GM23248 (cell line): ENCODE measurements at regions not wholly inside any gene's neighbourhood (a gene's known extent, or its start where the extent isn't known, plus 50 kb on each side); places are given as distances from the start of the nearest gene placed in this dataset.

Source experiments
- DNase-seq: peaks from one replicate; pipeline ENCODE4 v3.0.0-alpha.2; 2015
- H2AFZ ChIP-seq: fragments of 200-600 bp; sonication (generic); 2 replicates; pipeline ENCODE4 v1.6.1; 2016; ENCODE audit warnings: antibody characterized with exemption
- H3F3A ChIP-seq: fragments of 200-600 bp; sonication (generic); 2 replicates; pipeline ENCODE4 v1.6.1; 2016; ENCODE audit warnings: mild to moderate bottlenecking, antibody characterized with exemption, mixed run types; ENCODE audit not compliant: insufficient read depth
- H3K27ac ChIP-seq: fragments of 200-600 bp; sonication (generic); 2 replicates; pipeline ENCODE4 v1.5.1; 2016; ENCODE audit warnings: mild to moderate bottlenecking
- H3K27me3 ChIP-seq: fragments of 200-600 bp; sonication (generic); replicated peaks from 2 replicates; pipeline ENCODE4 v1.6.1; 2016; ENCODE audit warnings: mild to moderate bottlenecking; ENCODE audit not compliant: insufficient read depth
- H3K36me3 ChIP-seq: fragments of 200-600 bp; sonication (generic); 2 replicates; pipeline ENCODE4 v1.6.1; 2016; ENCODE audit warnings: low read depth, mild to moderate bottlenecking
- H3K4me1 ChIP-seq: fragments of 200-600 bp; sonication (generic); 2 replicates; pipeline ENCODE4 v1.6.1; 2016; ENCODE audit warnings: mild to moderate bottlenecking; ENCODE audit not compliant: insufficient read depth
- H3K4me2 ChIP-seq: fragments of 200-600 bp; sonication (generic); one replicate; pipeline ENCODE4 v1.6.1; 2016; ENCODE audit warnings: mild to moderate bottlenecking; ENCODE audit not compliant: unreplicated experiment
- H3K4me3 ChIP-seq: fragments of 200-600 bp; sonication (generic); 2 replicates; pipeline ENCODE4 v1.5.1; 2016; ENCODE audit warnings: mild to moderate bottlenecking
- H3K79me2 ChIP-seq: fragments of 200-600 bp; sonication (generic); 2 replicates; pipeline ENCODE4 v1.6.1; 2016; ENCODE audit warnings: mild to moderate bottlenecking; ENCODE audit not compliant: insufficient read depth
- H3K9ac ChIP-seq: fragments of 200-600 bp; sonication (generic); 2 replicates; pipeline ENCODE4 v1.6.1; 2016; ENCODE audit warnings: mild to moderate bottlenecking
- H3K9me2 ChIP-seq: fragments of 200-600 bp; sonication (generic); 2 replicates; pipeline ENCODE4 v1.6.1; 2016; ENCODE audit warnings: mixed run types, mild to moderate bottlenecking, moderate library complexity; ENCODE audit not compliant: insufficient read depth
- H3K9me3 ChIP-seq: fragments of 200-600 bp; sonication (generic); one replicate; pipeline ENCODE4 v1.6.1; 2017; ENCODE audit warnings: low read depth
- H4K20me1 ChIP-seq: fragments of 200-600 bp; sonication (generic); 2 replicates; pipeline ENCODE4 v1.6.0; 2016; ENCODE audit not compliant: insufficient read depth
- EZH2 ChIP-seq: fragments of 200-600 bp; sonication (generic); IDR thresholded peaks from 2 replicates; pipeline ENCODE4 v1.6.1; 2018; ENCODE audit warnings: antibody characterized with exemption, mild to moderate bottlenecking; ENCODE audit not compliant: insufficient read depth, poor library complexity, severe bottlenecking
- EZH2phosphoT487 ChIP-seq: fragments of 200-600 bp; sonication (generic); IDR thresholded peaks from 2 replicates; pipeline ENCODE4 v1.6.1; 2018; ENCODE audit warnings: antibody characterized with exemption, moderate library complexity, mild to moderate bottlenecking, low read depth; ENCODE audit not compliant: insufficient read depth
- WGBS, 2 experiments: methylation state at CpG; one replicate each; pipeline ENCODE4 v1.1.6; 2015 to 2017; ENCODE audit warnings: low lambda C conversion rate in 2 of 2, low coverage in 1 of 2; ENCODE audit errors: missing lambda C conversion rate in 2 of 2; 5-methylcytosine and 5-hydroxymethylcytosine counted together
- in situ Hi-C: fragments of 300-500 bp; cut with MboI; formaldehyde crosslinking; loops from 2 replicates; pipeline ENCODE4 v1.15.0; 2020

- Histone ChIP-seq H3F3A (no peaks in the 10 kb centered on the region), H3K4me2 (no peak overlapping the region), H4K20me1 (no peaks in the 10 kb centered on the region), H2AFZ (no peak overlapping the region), H3K9ac (no peak overlapping the region), H3K9me2 (no peaks in the 10 kb centered on the region), H3K4me1 (no peaks in the 10 kb centered on the region), H3K27me3 (no peaks in the 10 kb centered on the region), H3K4me3 (no peak overlapping the region), H3K9me3 (no peaks in the 10 kb centered on the region), H3K79me2 (no peaks in the 10 kb centered on the region), H3K36me3 (no peaks in the 10 kb centered on the region), H3K27ac (no peak overlapping the region)
- no peak for DNase-seq
- WGBS, 2 experiments: 46% methylated on average over 6 of the region's 6 CpGs
- TF ChIP-seq EZH2: no peak
- TF ChIP-seq EZH2phosphoT487: no peak
- in situ Hi-C loops: no loop called here
These were observed 835.1 kb downstream of the KCNJ2 start for GRCh38 chr17:71004413-71004812.

GRCh38 chr17:71011391-71011790, 842.1 kb downstream of the KCNJ2 start:
- DNase-seq: no peak
- Histone ChIP-seq H3K9me3 (no peaks in the 10 kb centered on the region), H3K79me2 (no peaks in the 10 kb centered on the region), H3K9me2 (no peaks in the 10 kb centered on the region), H3K4me2 (no peak overlapping the region), H3F3A (no peaks in the 10 kb centered on the region), H3K4me3 (no peak overlapping the region), H3K27ac (no peak overlapping the region), H4K20me1 (no peaks in the 10 kb centered on the region), H3K9ac (no peak overlapping the region), H3K27me3 (no peaks in the 10 kb centered on the region), H2AFZ (no peak overlapping the region), H3K36me3 (no peaks in the 10 kb centered on the region), H3K4me1 (no peaks in the 10 kb centered on the region)
- in situ Hi-C loops: no loop called here
- WGBS, 2 experiments: 33 to 42% methylated on average over 4 of the region's 4 CpGs
- TF ChIP-seq EZH2 (no peak), EZH2phosphoT487 (no peak)

GRCh38 chr17:71019699-71020098, 850.4 kb downstream of the KCNJ2 start:
- 92 to 100% methylated on average over 1 of the region's 1 CpG for WGBS, 2 experiments
- no peak overlapping the region for H2AFZ ChIP-seq

GRCh38 chr17:71022758-71023157, 853.4 kb downstream of the KCNJ2 start:
- H3K4me2 ChIP-seq: no peak overlapping the region
- TF ChIP-seq EZH2 (no peak), EZH2phosphoT487 (no peak)
- in situ Hi-C loops: no loop called here
- H3K79me2 ChIP-seq: no peaks in the 10 kb centered on the region
- no peaks in the 10 kb centered on the region for H3F3A ChIP-seq
- no peak overlapping the region for H3K9ac ChIP-seq
- no peaks in the 10 kb centered on the region for H3K27me3 ChIP-seq
- H3K36me3 ChIP-seq: no peaks in the 10 kb centered on the region
- no peaks in the 10 kb centered on the region for H3K9me3 ChIP-seq
- no peak overlapping the region for H3K4me3 ChIP-seq
- H3K9me2 ChIP-seq: no peaks in the 10 kb centered on the region
- H4K20me1 ChIP-seq: no peaks in the 10 kb centered on the region
- H2AFZ ChIP-seq: no peak overlapping the region
- no peak for DNase-seq
- no peaks in the 10 kb centered on the region for H3K4me1 ChIP-seq
- no peak overlapping the region for H3K27ac ChIP-seq
- 47 to 52% methylated on average over 3 of the region's 3 CpGs for whole genome bisulfite sequencing, 2 experiments

More at GRCh38 chr17:71019699-71020098, 850.4 kb downstream of the KCNJ2 start:
- Histone ChIP-seq H3F3A (no peaks in the 10 kb centered on the region), H3K36me3 (no peaks in the 10 kb centered on the region), H3K4me1 (no peaks in the 10 kb centered on the region), H3K27ac (no peak overlapping the region), H3K9me2 (no peaks in the 10 kb centered on the region), H3K27me3 (no peaks in the 10 kb centered on the region), H3K4me3 (no peak overlapping the region), H3K79me2 (no peaks in the 10 kb centered on the region), H3K9ac (no peak overlapping the region), H3K4me2 (no peak overlapping the region), H3K9me3 (no peaks in the 10 kb centered on the region), H4K20me1 (no peaks in the 10 kb centered on the region)
- TF ChIP-seq EZH2 (no peak), EZH2phosphoT487 (no peak)
- DNase-seq: no peak
- in situ Hi-C loops: no loop called here
